Left lobe of liver (tissue), 2 donors: ENCODE measurements at regions not wholly inside any gene's neighbourhood (a gene's known extent, or its start where the extent isn't known, plus 50 kb on each side); places are given as distances from the start of the nearest gene placed in this dataset.
"Not testable (repeated sequence)": the region's sequence is repeated elsewhere in the genome, so short reads cannot be mapped to it uniquely, and the experiment has no call there.

Experiments
- ATAC-seq: fragments of 200-7000 bp; cut with Tn5 transposase; one replicate; pipeline ENCODE4 v1.9.1; 2020; ENCODE audit warnings: mild to moderate bottlenecking, moderate library complexity
- DNase-seq: peaks from one replicate; pipeline ENCODE4 v3.0.0-alpha.2; 2020; ENCODE audit warnings: low spot score
- donor health status: DM: no; HTN: no; CAD: no; lungs with moderate emphysema.
- donor health status: DM: no; HTN: yes; CAD: no.

- no peak for ATAC-seq
- no peak for DNase-seq
Measured at GRCh38 chr1:177648731-177649265, 321.1 kb downstream of the SEC16B start.

GRCh38 chr1:177648138-177648537 lies 321.7 kb downstream of the SEC16B start:
- DNase-seq (no peak), ATAC-seq (no peak)

GRCh38 chr1:177646757-177647730 lies 322.8 kb downstream of the SEC16B start:
- no peak for DNase-seq
- ATAC-seq: peak; percentile 62

- ATAC-seq: no peak
- no peak for DNase-seq
Measured at GRCh38 chr1:177645491-177646190, 324.2 kb downstream of the SEC16B start.

- ATAC-seq (peak; percentile 53), DNase-seq (no peak)
Measured at GRCh38 chr1:177640687-177641086, 329.2 kb downstream of the SEC16B start.

- ATAC-seq, DNase-seq: not testable (repeated sequence)
Measured at GRCh38 chr1:177634151-177634550, 335.7 kb downstream of the SEC16B start.

GRCh38 chr1:177632923-177633615 lies 336.8 kb downstream of the SEC16B start:
- DNase-seq (no peak), ATAC-seq (peak; percentile 12)

GRCh38 chr1:177631770-177632169 lies 338.1 kb downstream of the SEC16B start:
- ATAC-seq (peak; percentile 48), DNase-seq (no peak)

- DNase-seq (no peak), ATAC-seq (no peak)
Measured at GRCh38 chr1:177629526-177629925, 340.3 kb downstream of the SEC16B start.

- no peak for DNase-seq
- no peak for ATAC-seq
Measured at GRCh38 chr1:177627148-177627910, 342.5 kb downstream of the SEC16B start.

- DNase-seq (no peak), ATAC-seq (no peak)
Measured at GRCh38 chr1:177620636-177621190, 349.1 kb downstream of the SEC16B start.

- ATAC-seq: no peak
- no peak for DNase-seq
Measured at GRCh38 chr1:177615251-177615650, 354.6 kb downstream of the SEC16B start.

GRCh38 chr1:177611402-177611801 lies 358.5 kb downstream of the SEC16B start:
- DNase-seq: no peak
- ATAC-seq: no peak

GRCh38 chr1:177609953-177610352 lies 359.9 kb downstream of the SEC16B start:
- ATAC-seq (no peak), DNase-seq (no peak)

GRCh38 chr1:177600936-177601335 lies 368.9 kb downstream of the SEC16B start:
- DNase-seq: no peak
- no peak for ATAC-seq

- ATAC-seq (no peak), DNase-seq (no peak)
Measured at GRCh38 chr1:177600321-177600720, 369.5 kb downstream of the SEC16B start.

GRCh38 chr1:177597393-177597792 lies 372.5 kb downstream of the SEC16B start:
- DNase-seq: no peak
- ATAC-seq: no peak

- ATAC-seq (no peak), DNase-seq (no peak)
Measured at GRCh38 chr1:177596485-177596884, 373.4 kb downstream of the SEC16B start.

- DNase-seq (no peak), ATAC-seq (no peak)
Measured at GRCh38 chr1:177593105-177593504, 376.8 kb downstream of the SEC16B start.

GRCh38 chr1:177592624-177593023 lies 377.2 kb downstream of the SEC16B start:
- no peak for ATAC-seq
- DNase-seq: no peak
